ENCODE measurements at regions not wholly inside any gene's neighbourhood (a gene's known extent, or its start where the extent isn't known, plus 50 kb on each side); places are given as distances from the start of the nearest gene placed in this dataset.

- H3K9me3 ChIP-seq (replicated peaks; ENCODE audit: insufficient read depth, low read length) = no peaks in the 10 kb centered on the region
- TF ChIP-seq EZH2phosphoT487 (IDR thresholded peaks at IDR 0.05; ENCODE audit: low read length) (no peak), CTCF (IDR thresholded peaks at IDR 0.05; ENCODE audit: low read length) (no peak), EZH2 (optimal IDR thresholded peaks at IDR 0.05; ENCODE audit: low read depth, low read length) (no peak)
- peak overlapping the region; percentile 76 for H3K4me2 ChIP-seq (ENCODE audit: low read depth, low read length)
- peak overlapping the region; percentile 37 for H2AFZ ChIP-seq (ENCODE audit: low read length)
- no peak for DNase-seq
- peaks cover 33% of the 10 kb centered on the region for H3K4me1 ChIP-seq (ENCODE audit: low read length)
- no peak overlapping the region for H3K9ac ChIP-seq (ENCODE audit: low read length)
- no peaks in the 10 kb centered on the region for H3K79me2 ChIP-seq (ENCODE audit: low read length)
- no peaks in the 10 kb centered on the region for H3K9me2 ChIP-seq (replicated peaks; ENCODE audit: insufficient read depth, low read length)
- no peaks in the 10 kb centered on the region for H3K27me3 ChIP-seq (replicated peaks; ENCODE audit: insufficient read depth, low read length)
- peak overlapping the region; percentile 71; the same call in 1 of the 2 replicates for H3K27ac ChIP-seq (ENCODE audit: low read length)
- peaks cover 11% of the 10 kb centered on the region for H3F3A ChIP-seq (ENCODE audit: insufficient read depth, low read length)
- H3K36me3 ChIP-seq (replicated peaks; ENCODE audit: insufficient read depth, low read length) = no peaks in the 10 kb centered on the region
- no peak overlapping the region for H3K4me3 ChIP-seq (ENCODE audit: low read length)
- H4K20me1 ChIP-seq (ENCODE audit: insufficient read depth, low read length) = no peaks in the 10 kb centered on the region
Measured at GRCh38 chr3:178086144-178086825, 450.0 kb upstream of the KCNMB2 start.

DNA sequence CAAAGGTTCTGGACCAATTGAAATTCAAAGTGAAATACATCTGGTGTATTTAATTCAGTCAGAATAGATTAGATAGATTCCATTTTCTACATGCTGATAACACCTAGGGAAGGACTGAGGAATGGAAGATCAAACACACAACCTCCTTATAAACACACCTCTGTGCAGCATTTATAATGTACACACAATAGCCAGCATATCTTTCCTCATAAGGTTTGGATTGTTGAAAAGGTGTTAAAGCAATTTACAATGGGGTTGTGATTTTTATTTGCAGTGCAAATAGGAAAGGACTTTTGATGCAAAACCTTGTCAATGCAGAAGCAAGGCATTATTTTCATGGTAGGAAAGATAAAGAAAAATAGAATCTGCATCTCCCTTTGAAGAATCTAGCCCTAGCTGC is 448.9 kb upstream of the KCNMB2 start:
- Histone ChIP-seq H3K27me3 (replicated peaks; ENCODE audit: insufficient read depth, low read length) (no peaks in the 10 kb centered on the region), H3K9me3 (replicated peaks; ENCODE audit: insufficient read depth, low read length) (no peaks in the 10 kb centered on the region), H3K4me2 (ENCODE audit: low read depth, low read length) (no peak overlapping the region), H3K4me3 (ENCODE audit: low read length) (no peak overlapping the region), H2AFZ (ENCODE audit: low read length) (no peak overlapping the region), H3K9ac (ENCODE audit: low read length) (no peak overlapping the region), H3K4me1 (ENCODE audit: low read length) (peaks cover 33% of the 10 kb centered on the region), H3K79me2 (ENCODE audit: low read length) (no peaks in the 10 kb centered on the region), H3K36me3 (replicated peaks; ENCODE audit: insufficient read depth, low read length) (no peaks in the 10 kb centered on the region), H3F3A (ENCODE audit: insufficient read depth, low read length) (peaks cover 11% of the 10 kb centered on the region), H3K27ac (ENCODE audit: low read length) (no peak overlapping the region), H3K9me2 (replicated peaks; ENCODE audit: insufficient read depth, low read length) (no peaks in the 10 kb centered on the region), H4K20me1 (ENCODE audit: insufficient read depth, low read length) (no peaks in the 10 kb centered on the region)
- no peak for TF ChIP-seq EZH2phosphoT487 (IDR thresholded peaks at IDR 0.05; ENCODE audit: low read length)
- TF ChIP-seq EZH2 (optimal IDR thresholded peaks at IDR 0.05; ENCODE audit: low read depth, low read length) = no peak
- no peak for TF ChIP-seq CTCF (IDR thresholded peaks at IDR 0.05; ENCODE audit: low read length)
- no peak for DNase-seq

GRCh38 chr3:178088963-178089362 is 447.3 kb upstream of the KCNMB2 start:
- TF ChIP-seq EZH2phosphoT487 (IDR thresholded peaks at IDR 0.05; ENCODE audit: low read length) (no peak), CTCF (IDR thresholded peaks at IDR 0.05; ENCODE audit: low read length) (no peak), EZH2 (optimal IDR thresholded peaks at IDR 0.05; ENCODE audit: low read depth, low read length) (no peak)
- DNase-seq = no peak
- no peak overlapping the region for H2AFZ ChIP-seq (ENCODE audit: low read length)

More at GRCh38 chr3:178088963-178089362, 447.3 kb upstream of the KCNMB2 start:
- H3K79me2 ChIP-seq (ENCODE audit: low read length) = no peaks in the 10 kb centered on the region
- H3K27ac ChIP-seq (ENCODE audit: low read length) = no peak overlapping the region
- H3K4me2 ChIP-seq (ENCODE audit: low read depth, low read length) = no peak overlapping the region
- H3F3A ChIP-seq (ENCODE audit: insufficient read depth, low read length) = peaks cover 11% of the 10 kb centered on the region
- H3K4me3 ChIP-seq (ENCODE audit: low read length) = no peak overlapping the region
- H3K9me2 ChIP-seq (replicated peaks; ENCODE audit: insufficient read depth, low read length) = no peaks in the 10 kb centered on the region
- peaks cover 23% of the 10 kb centered on the region for H3K4me1 ChIP-seq (ENCODE audit: low read length)
- no peaks in the 10 kb centered on the region for H4K20me1 ChIP-seq (ENCODE audit: insufficient read depth, low read length)
- no peaks in the 10 kb centered on the region for H3K27me3 ChIP-seq (replicated peaks; ENCODE audit: insufficient read depth, low read length)
- H3K9ac ChIP-seq (ENCODE audit: low read length) = no peak overlapping the region
- H3K36me3 ChIP-seq (replicated peaks; ENCODE audit: insufficient read depth, low read length) = no peaks in the 10 kb centered on the region
- no peaks in the 10 kb centered on the region for H3K9me3 ChIP-seq (replicated peaks; ENCODE audit: insufficient read depth, low read length)

Data from MM.1S (cell line).